ENCODE measurements at regions not wholly inside any gene's neighbourhood (a gene's known extent, or its start where the extent isn't known, plus 50 kb on each side); places are given as distances from the start of the nearest gene placed in this dataset.

DNA sequence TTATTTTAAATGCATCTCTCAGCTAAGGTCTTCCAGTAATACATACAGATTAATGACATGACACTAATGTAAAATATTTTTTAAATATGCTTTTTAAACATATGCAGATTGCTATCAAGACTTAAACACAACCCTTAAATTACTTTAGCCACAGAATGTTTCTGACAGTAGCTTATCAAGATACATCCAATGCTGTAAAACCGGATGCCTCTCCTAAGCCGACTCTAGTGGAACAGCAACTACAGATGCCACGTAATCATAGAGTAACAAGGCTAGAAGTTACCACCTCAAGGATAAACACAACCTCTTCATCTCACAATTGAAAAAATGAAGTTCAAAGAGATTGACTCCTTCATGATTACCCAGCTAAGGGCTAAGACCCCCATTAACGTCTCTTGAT, 68.4 kb downstream of the ZZZ3 start:
- H3K27ac ChIP-seq (ENCODE audit: low read length), result no peak overlapping the region
- CTCF ChIA-PET, result no interaction called here
- ATAC-seq, result no peak

More for the DNA sequence above, 68.4 kb downstream of the ZZZ3 start:
- H3K27me3 ChIP-seq (ENCODE audit: control insufficient read depth, insufficient read depth, low read length), result no peaks in the 10 kb centered on the region
- BruUV-seq (replicated peaks), result no TSS peak
- H3K4me3 ChIP-seq (ENCODE audit: low read depth in 2 of 2, low read length in 2 of 2), result no peak overlapping the region
- H3K4me1 ChIP-seq (ENCODE audit: control insufficient read depth, insufficient read depth, low read length), result no peaks in the 10 kb centered on the region
- peaks cover 12% of the 10 kb centered on the region; the same call in 1 of the 2 replicates for H3K9me3 ChIP-seq (ENCODE audit: control insufficient read depth, insufficient read depth, low read depth, low read length)
- in situ Hi-C loops (cut with HindIII; ENCODE audit: low pct_unique_long_range_greater_than_20kb, low sequenced_read_pairs), result no loop called here
- TF ChIP-seq, protein P1, sequence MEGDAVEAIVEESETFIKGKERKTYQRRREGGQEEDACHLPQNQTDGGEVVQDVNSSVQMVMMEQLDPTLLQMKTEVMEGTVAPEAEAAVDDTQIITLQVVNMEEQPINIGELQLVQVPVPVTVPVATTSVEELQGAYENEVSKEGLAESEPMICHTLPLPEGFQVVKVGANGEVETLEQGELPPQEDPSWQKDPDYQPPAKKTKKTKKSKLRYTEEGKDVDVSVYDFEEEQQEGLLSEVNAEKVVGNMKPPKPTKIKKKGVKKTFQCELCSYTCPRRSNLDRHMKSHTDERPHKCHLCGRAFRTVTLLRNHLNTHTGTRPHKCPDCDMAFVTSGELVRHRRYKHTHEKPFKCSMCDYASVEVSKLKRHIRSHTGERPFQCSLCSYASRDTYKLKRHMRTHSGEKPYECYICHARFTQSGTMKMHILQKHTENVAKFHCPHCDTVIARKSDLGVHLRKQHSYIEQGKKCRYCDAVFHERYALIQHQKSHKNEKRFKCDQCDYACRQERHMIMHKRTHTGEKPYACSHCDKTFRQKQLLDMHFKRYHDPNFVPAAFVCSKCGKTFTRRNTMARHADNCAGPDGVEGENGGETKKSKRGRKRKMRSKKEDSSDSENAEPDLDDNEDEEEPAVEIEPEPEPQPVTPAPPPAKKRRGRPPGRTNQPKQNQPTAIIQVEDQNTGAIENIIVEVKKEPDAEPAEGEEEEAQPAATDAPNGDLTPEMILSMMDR (IDR thresholded peaks at IDR 0.05), result no peak
- TF ChIP-seq POLR2AphosphoS5 (IDR thresholded peaks at IDR 0.05; ENCODE audit: low read depth, low read length), result no peak
- no peak for TF ChIP-seq TCF7L2 (IDR thresholded peaks at IDR 0.05; ENCODE audit: low read depth, low read length)
- TF ChIP-seq, protein P2, sequence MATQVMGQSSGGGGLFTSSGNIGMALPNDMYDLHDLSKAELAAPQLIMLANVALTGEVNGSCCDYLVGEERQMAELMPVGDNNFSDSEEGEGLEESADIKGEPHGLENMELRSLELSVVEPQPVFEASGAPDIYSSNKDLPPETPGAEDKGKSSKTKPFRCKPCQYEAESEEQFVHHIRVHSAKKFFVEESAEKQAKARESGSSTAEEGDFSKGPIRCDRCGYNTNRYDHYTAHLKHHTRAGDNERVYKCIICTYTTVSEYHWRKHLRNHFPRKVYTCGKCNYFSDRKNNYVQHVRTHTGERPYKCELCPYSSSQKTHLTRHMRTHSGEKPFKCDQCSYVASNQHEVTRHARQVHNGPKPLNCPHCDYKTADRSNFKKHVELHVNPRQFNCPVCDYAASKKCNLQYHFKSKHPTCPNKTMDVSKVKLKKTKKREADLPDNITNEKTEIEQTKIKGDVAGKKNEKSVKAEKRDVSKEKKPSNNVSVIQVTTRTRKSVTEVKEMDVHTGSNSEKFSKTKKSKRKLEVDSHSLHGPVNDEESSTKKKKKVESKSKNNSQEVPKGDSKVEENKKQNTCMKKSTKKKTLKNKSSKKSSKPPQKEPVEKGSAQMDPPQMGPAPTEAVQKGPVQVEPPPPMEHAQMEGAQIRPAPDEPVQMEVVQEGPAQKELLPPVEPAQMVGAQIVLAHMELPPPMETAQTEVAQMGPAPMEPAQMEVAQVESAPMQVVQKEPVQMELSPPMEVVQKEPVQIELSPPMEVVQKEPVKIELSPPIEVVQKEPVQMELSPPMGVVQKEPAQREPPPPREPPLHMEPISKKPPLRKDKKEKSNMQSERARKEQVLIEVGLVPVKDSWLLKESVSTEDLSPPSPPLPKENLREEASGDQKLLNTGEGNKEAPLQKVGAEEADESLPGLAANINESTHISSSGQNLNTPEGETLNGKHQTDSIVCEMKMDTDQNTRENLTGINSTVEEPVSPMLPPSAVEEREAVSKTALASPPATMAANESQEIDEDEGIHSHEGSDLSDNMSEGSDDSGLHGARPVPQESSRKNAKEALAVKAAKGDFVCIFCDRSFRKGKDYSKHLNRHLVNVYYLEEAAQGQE (IDR thresholded peaks at IDR 0.05; ENCODE audit: insufficient read depth in 1 of 2, low read depth in 2 of 2, low read length in 1 of 2), result no peak
- no peak for TF ChIP-seq SIN3A (IDR thresholded peaks at IDR 0.05; ENCODE audit: borderline replicate concordance, insufficient read depth, low read depth, low read length)
- DNase-seq (ENCODE audit: low read depth, low spot score), result no peak
- no peaks in the 10 kb centered on the region for H3K36me3 ChIP-seq (ENCODE audit: control insufficient read depth, insufficient read depth, low read length)
- POLR2A ChIA-PET, result no interaction called here
- intact Hi-C loops (cut with micrococcal nuclease; ENCODE audit: unreplicated experiment), result no loop called here

All from Panc1 (cell line).